ENCODE measurements at regions not wholly inside any gene's neighbourhood (a gene's known extent, or its start where the extent isn't known, plus 50 kb on each side); places are given as distances from the start of the nearest gene placed in this dataset.
A peak's percentile ranks its signal among the peaks of the same experiment; 100 is the strongest.

GRCh38 chr2:14747447-14747846 lies 114.9 kb downstream of the LRATD1 start:
- no peaks in the 10 kb centered on the region for H4K20me1 ChIP-seq
- TF ChIP-seq Cebpa-rat (IDR thresholded peaks at IDR 0.05), result no peak
- no peaks in the 10 kb centered on the region for H3K27me3 ChIP-seq
- H3K36me3 ChIP-seq, result no peaks in the 10 kb centered on the region
- H3K4me3 ChIP-seq, result no peak overlapping the region
- H3K9me3 ChIP-seq (replicated peaks in 1 of 11), result peaks cover 0 to 8% (median 0%) of the 10 kb centered on the region in 11 experiments; a peak in 2 of 22 replicates
- no peaks in the 10 kb centered on the region for H3K4me1 ChIP-seq
- H3K27ac ChIP-seq, result no peak overlapping the region
- H3K4me2 ChIP-seq, result no peak overlapping the region
- no peak overlapping the region for H3K9ac ChIP-seq

GRCh38 chr2:14749884-14750283 lies 117.4 kb downstream of the LRATD1 start:
- Histone ChIP-seq H3K4me1 (0 out of 20 replicates have a peak, but pooled peaks cover 0 to 7% (median 0%) of the 10 kb centered on the region in 10 experiments), H3K4me3 (no peak overlapping the region), H3K27me3 (no peaks in the 10 kb centered on the region), H3K9ac (no peak overlapping the region), H3K27ac (no peak overlapping the region), H4K20me1 (no peaks in the 10 kb centered on the region), H3K36me3 (no peaks in the 10 kb centered on the region), H3K9me3 (replicated peaks in 1 of 11) (peaks cover 0 to 8% (median 0%) of the 10 kb centered on the region in 11 experiments; a peak in 2 of 22 replicates), H3K4me2 (no peak overlapping the region)
- no peak for TF ChIP-seq Cebpa-rat (IDR thresholded peaks at IDR 0.05)

- no peaks in the 10 kb centered on the region for H3K36me3 ChIP-seq
- H4K20me1 ChIP-seq, result no peaks in the 10 kb centered on the region
- H3K4me2 ChIP-seq, result no peak overlapping the region
- H3K27ac ChIP-seq, result no peak overlapping the region
- no peak for TF ChIP-seq Cebpa-rat (IDR thresholded peaks at IDR 0.05)
- no peak overlapping the region for H3K9ac ChIP-seq
- no peaks in the 10 kb centered on the region for H3K27me3 ChIP-seq
- peaks cover 0 to 7% (median 0%) of the 10 kb centered on the region in 10 experiments; a peak in 1 of 20 replicates for H3K4me1 ChIP-seq
- peaks cover 0 to 8% (median 0%) of the 10 kb centered on the region in 11 experiments; a peak in 2 of 22 replicates for H3K9me3 ChIP-seq (replicated peaks in 1 of 11)
- H3K4me3 ChIP-seq, result no peak overlapping the region
Measured at GRCh38 chr2:14750433-14750832, 117.9 kb downstream of the LRATD1 start.

GRCh38 chr2:14751581-14751980 lies 119.1 kb downstream of the LRATD1 start:
- H3K4me3 ChIP-seq, result no peak overlapping the region
- TF ChIP-seq Cebpa-rat (IDR thresholded peaks at IDR 0.05), result no peak
- peaks cover 0 to 19% (median 0%) of the 10 kb centered on the region in 10 experiments; a peak in 8 of 20 replicates for H3K4me1 ChIP-seq
- no peak overlapping the region for H3K9ac ChIP-seq
- no peaks in the 10 kb centered on the region for H4K20me1 ChIP-seq
- H3K27ac ChIP-seq, result no peak overlapping the region
- H3K36me3 ChIP-seq, result no peaks in the 10 kb centered on the region
- H3K4me2 ChIP-seq, result no peak overlapping the region
- H3K27me3 ChIP-seq, result no peaks in the 10 kb centered on the region
- H3K9me3 ChIP-seq (replicated peaks in 1 of 11), result peaks cover 0 to 8% (median 0%) of the 10 kb centered on the region in 11 experiments; a peak in 2 of 22 replicates

- H3K9me3 ChIP-seq (replicated peaks in 1 of 11), result peaks cover 0 to 4% (median 0%) of the 10 kb centered on the region in 11 experiments; a peak in 1 of 22 replicates
- no peaks in the 10 kb centered on the region for H3K27me3 ChIP-seq
- H4K20me1 ChIP-seq, result no peaks in the 10 kb centered on the region
- H3K4me3 ChIP-seq, result no peak overlapping the region
- H3K27ac ChIP-seq, result no peak overlapping the region
- H3K36me3 ChIP-seq, result no peaks in the 10 kb centered on the region
- TF ChIP-seq Cebpa-rat (IDR thresholded peaks at IDR 0.05), result no peak
- no peak overlapping the region for H3K4me2 ChIP-seq
- peaks cover 0 to 26% (median 2%) of the 10 kb centered on the region in 10 experiments; a peak in 9 of 20 replicates for H3K4me1 ChIP-seq
- H3K9ac ChIP-seq, result no peak overlapping the region
Measured at GRCh38 chr2:14752295-14752694, 119.8 kb downstream of the LRATD1 start.

- no peak overlapping the region for H3K9ac ChIP-seq
- H3K27me3 ChIP-seq, result no peaks in the 10 kb centered on the region
- H3K4me2 ChIP-seq, result peak overlapping the region in 4 of 11 experiments; percentile 35 to 70 (median 53); a peak in 7 of 22 replicates
- peak overlapping the region in 6 of 11 experiments; percentile 8 to 48 (median 30); a peak in 6 of 22 replicates for H3K27ac ChIP-seq
- H3K4me3 ChIP-seq, result no peak overlapping the region
- no peaks in the 10 kb centered on the region for H4K20me1 ChIP-seq
- H3K36me3 ChIP-seq, result no peaks in the 10 kb centered on the region
- H3K4me1 ChIP-seq, result peaks cover 0 to 33% (median 4%) of the 10 kb centered on the region in 10 experiments; a peak in 9 of 20 replicates
- H3K9me3 ChIP-seq (replicated peaks in 1 of 11), result no peaks in the 10 kb centered on the region
- TF ChIP-seq Cebpa-rat (IDR thresholded peaks at IDR 0.05), result no peak
Measured at GRCh38 chr2:14756122-14756541, 123.6 kb downstream of the LRATD1 start.

GRCh38 chr2:14756981-14757657 lies 124.6 kb downstream of the LRATD1 start:
- Histone ChIP-seq H3K27ac (peak overlapping the region in 7 of 11 experiments; percentile 15 to 48 (median 35); a peak in 9 of 22 replicates), H3K4me1 (peaks cover 0 to 33% (median 4%) of the 10 kb centered on the region in 10 experiments; a peak in 9 of 20 replicates), H3K27me3 (no peaks in the 10 kb centered on the region), H3K4me2 (peak overlapping the region in 7 of 11 experiments; percentile 2 to 70 (median 46); a peak in 10 of 22 replicates), H3K4me3 (no peak overlapping the region), H3K9ac (peak overlapping the region in 1 of 11 experiments; percentile 19; a peak in 1 of 22 replicates), H4K20me1 (no peaks in the 10 kb centered on the region), H3K9me3 (replicated peaks in 1 of 11) (no peaks in the 10 kb centered on the region), H3K36me3 (no peaks in the 10 kb centered on the region)
- peak in 1 of 11 experiments; percentile 38; a peak in 2 of 22 replicates for TF ChIP-seq Cebpa-rat (IDR thresholded peaks at IDR 0.05)

- Histone ChIP-seq H4K20me1 (no peaks in the 10 kb centered on the region), H3K4me1 (peaks cover 0 to 27% (median 4%) of the 10 kb centered on the region in 10 experiments; a peak in 9 of 20 replicates), H3K9ac (no peak overlapping the region), H3K36me3 (no peaks in the 10 kb centered on the region), H3K9me3 (replicated peaks in 1 of 11) (no peaks in the 10 kb centered on the region), H3K4me3 (no peak overlapping the region), H3K4me2 (no peak overlapping the region), H3K27me3 (no peaks in the 10 kb centered on the region), H3K27ac (no peak overlapping the region)
- TF ChIP-seq Cebpa-rat (IDR thresholded peaks at IDR 0.05), result no peak
Measured at GRCh38 chr2:14759082-14759481, 126.6 kb downstream of the LRATD1 start.

- no peak for TF ChIP-seq Cebpa-rat (IDR thresholded peaks at IDR 0.05)
Measured at GRCh38 chr2:14760169-14760568, 127.7 kb downstream of the LRATD1 start.

More at GRCh38 chr2:14760169-14760568, 127.7 kb downstream of the LRATD1 start:
- no peaks in the 10 kb centered on the region for H3K27me3 ChIP-seq
- H3K4me1 ChIP-seq, result peaks cover 0 to 27% (median 4%) of the 10 kb centered on the region in 10 experiments; a peak in 9 of 20 replicates
- H3K9ac ChIP-seq, result no peak overlapping the region
- no peak overlapping the region for H3K4me2 ChIP-seq
- no peaks in the 10 kb centered on the region for H4K20me1 ChIP-seq
- no peaks in the 10 kb centered on the region for H3K9me3 ChIP-seq (replicated peaks in 1 of 11)
- no peak overlapping the region for H3K4me3 ChIP-seq
- no peak overlapping the region for H3K27ac ChIP-seq
- no peaks in the 10 kb centered on the region for H3K36me3 ChIP-seq
